Right atrium auricular region (tissue), 2 donors: ENCODE measurements at regions not wholly inside any gene's neighbourhood (a gene's known extent, or its start where the extent isn't known, plus 50 kb on each side); places are given as distances from the start of the nearest gene placed in this dataset.

ENCODE experiments used
- DNase-seq: peaks from one replicate; pipeline ENCODE4 v3.0.0-alpha.2; 2019; ENCODE audit warnings: low spot score
- H3K27ac ChIP-seq, 2 donors: fragments of 200-600 bp; sonication (generic); 1 replicate in 1 of 2; 2 replicates in 1 of 2; pipeline ENCODE4 v1.5.1; 2016 to 2019
- H3K27me3 ChIP-seq, 2 donors: fragments of 200-600 bp; sonication (generic); one replicate each; pipeline versions ENCODE4 v1.5.1 to v1.6.0; 2017 to 2019
- H3K36me3 ChIP-seq: fragments of 200-600 bp; sonication (generic); one replicate; pipeline ENCODE4 v1.5.1; 2016
- H3K4me1 ChIP-seq, 2 donors: fragments of 200-600 bp; sonication (generic); one replicate each; pipeline versions ENCODE4 v1.5.1 to v1.6.0; 2017 to 2019
- H3K4me3 ChIP-seq, 2 donors: fragments of 200-600 bp; sonication (generic); 1 replicate in 1 of 2; 2 replicates in 1 of 2; pipeline ENCODE4 v1.5.1; 2017 to 2019; ENCODE audit warnings: mild to moderate bottlenecking in 1 of 2, moderate library complexity in 1 of 2
- H3K9me3 ChIP-seq, 2 donors: fragments of 200-600 bp; sonication (generic); one replicate each; pipeline ENCODE4 v1.5.1; 2019
- CTCF ChIP-seq, 2 donors: fragments of 200-600 bp; sonication (generic); IDR thresholded peaks; one replicate each; pipeline ENCODE4 v1.5.1; 2019; ENCODE audit warnings: antibody characterized with exemption in 2 of 2

- H3K4me3 ChIP-seq, result no peak overlapping the region
- H3K4me1 ChIP-seq, result no peaks in the 10 kb centered on the region
- H3K36me3 ChIP-seq, result no peaks in the 10 kb centered on the region
- TF ChIP-seq CTCF (IDR thresholded peaks at IDR 0.05), result no peak
- H3K9me3 ChIP-seq, result no peaks in the 10 kb centered on the region
- no peaks in the 10 kb centered on the region for H3K27me3 ChIP-seq
- H3K27ac ChIP-seq, result no peak overlapping the region
- no peak for DNase-seq
Measured at GRCh38 chr4:165548702-165549101, 169.9 kb downstream of the CPE start.

- no peak overlapping the region for H3K27ac ChIP-seq
- H3K27me3 ChIP-seq, result no peaks in the 10 kb centered on the region
- no peaks in the 10 kb centered on the region for H3K4me1 ChIP-seq
- DNase-seq, result no peak
- no peak for TF ChIP-seq CTCF (IDR thresholded peaks at IDR 0.05)
- no peaks in the 10 kb centered on the region for H3K9me3 ChIP-seq
- no peak overlapping the region for H3K4me3 ChIP-seq
- H3K36me3 ChIP-seq, result no peaks in the 10 kb centered on the region
Measured at GRCh38 chr4:165553221-165553810, 174.5 kb downstream of the CPE start.

GRCh38 chr4:165555302-165555701 lies 176.5 kb downstream of the CPE start:
- TF ChIP-seq CTCF (IDR thresholded peaks at IDR 0.05), result no peak
- Histone ChIP-seq H3K9me3 (peaks cover 0 to under 1% of the 10 kb centered on the region in 2 donors), H3K27me3 (no peaks in the 10 kb centered on the region), H3K4me1 (no peaks in the 10 kb centered on the region), H3K27ac (no peak overlapping the region), H3K36me3 (no peaks in the 10 kb centered on the region), H3K4me3 (no peak overlapping the region)
- no peak for DNase-seq

- Histone ChIP-seq H3K4me3 (no peak overlapping the region), H3K9me3 (peaks cover 0 to 7% of the 10 kb centered on the region in 2 donors), H3K4me1 (no peaks in the 10 kb centered on the region), H3K36me3 (no peaks in the 10 kb centered on the region), H3K27me3 (no peaks in the 10 kb centered on the region), H3K27ac (no peak overlapping the region)
- TF ChIP-seq CTCF (IDR thresholded peaks at IDR 0.05), result no peak
- no peak for DNase-seq
Measured at GRCh38 chr4:165556383-165556782, 177.6 kb downstream of the CPE start.

- Histone ChIP-seq H3K36me3 (no peaks in the 10 kb centered on the region), H3K27me3 (no peaks in the 10 kb centered on the region), H3K4me1 (no peaks in the 10 kb centered on the region), H3K27ac (no peak overlapping the region), H3K4me3 (no peak overlapping the region), H3K9me3 (peaks cover 0 to 14% of the 10 kb centered on the region in 2 donors)
- no peak for TF ChIP-seq CTCF (IDR thresholded peaks at IDR 0.05)
- no peak for DNase-seq
Measured at GRCh38 chr4:165560941-165561340, 182.1 kb downstream of the CPE start.

GRCh38 chr4:165563851-165564250 lies 185.0 kb downstream of the CPE start:
- no peak for DNase-seq
- H3K9me3 ChIP-seq, result peaks cover 0 to 14% of the 10 kb centered on the region in 2 donors
- TF ChIP-seq CTCF (IDR thresholded peaks at IDR 0.05), result no peak
- no peak overlapping the region for H3K27ac ChIP-seq
- no peaks in the 10 kb centered on the region for H3K36me3 ChIP-seq
- H3K4me1 ChIP-seq, result no peaks in the 10 kb centered on the region
- no peak overlapping the region for H3K4me3 ChIP-seq
- no peaks in the 10 kb centered on the region for H3K27me3 ChIP-seq
